ENCODE measurements at regions not wholly inside any gene's neighbourhood (a gene's known extent, or its start where the extent isn't known, plus 50 kb on each side); places are given as distances from the start of the nearest gene placed in this dataset.

GRCh38 chr7:109206196-109206595, 636.5 kb downstream of the DNAJB9 start (continued):
- TF ChIP-seq RAD21 (IDR thresholded peaks at IDR 0.05) (no peak), FOXA1 (IDR thresholded peaks at IDR 0.05) (no peak), GABPA (IDR thresholded peaks at IDR 0.05 in 1 of 2, conservative IDR thresholded peaks at IDR 0.05 in 1 of 2) (no peak)

GRCh38 chr7:109213081-109213480, 643.4 kb downstream of the DNAJB9 start:
- 73% methylated on average over 3 of the region's 3 CpGs for WGBS
- Histone ChIP-seq H3K4me1 (ENCODE audit: control insufficient read depth in 4 of 4, insufficient read depth in 4 of 4, low read length in 3 of 4) (no peaks in the 10 kb centered on the region), H3K27ac (ENCODE audit: low read depth in 1 of 2, low read length in 2 of 2) (no peak overlapping the region), H3K9ac (ENCODE audit: low read depth in 1 of 2, low read length in 2 of 2) (no peak overlapping the region), H3K4me3 (ENCODE audit: low read depth in 1 of 3, low read length in 3 of 3) (no peak overlapping the region), H3K36me3 (ENCODE audit: control insufficient read depth in 4 of 4, insufficient read depth in 3 of 4, low read depth in 1 of 4, low read length in 3 of 4) (no peaks in the 10 kb centered on the region), H3K9me3 (ENCODE audit: control insufficient read depth in 4 of 4, low read length in 3 of 4) (no peaks in the 10 kb centered on the region), H3K27me3 (ENCODE audit: control insufficient read depth in 4 of 4, insufficient read depth in 4 of 4, low read length in 3 of 4) (peaks cover 0 to 2% (median 0%) of the 10 kb centered on the region in 4 donors)
- TF ChIP-seq, protein P1, sequence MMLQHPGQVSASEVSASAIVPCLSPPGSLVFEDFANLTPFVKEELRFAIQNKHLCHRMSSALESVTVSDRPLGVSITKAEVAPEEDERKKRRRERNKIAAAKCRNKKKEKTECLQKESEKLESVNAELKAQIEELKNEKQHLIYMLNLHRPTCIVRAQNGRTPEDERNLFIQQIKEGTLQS (IDR thresholded peaks at IDR 0.05): no peak
- no peak for TF ChIP-seq EGR1 (IDR thresholded peaks at IDR 0.05; ENCODE audit: low read depth in 2 of 2)
- TF ChIP-seq, protein P2, sequence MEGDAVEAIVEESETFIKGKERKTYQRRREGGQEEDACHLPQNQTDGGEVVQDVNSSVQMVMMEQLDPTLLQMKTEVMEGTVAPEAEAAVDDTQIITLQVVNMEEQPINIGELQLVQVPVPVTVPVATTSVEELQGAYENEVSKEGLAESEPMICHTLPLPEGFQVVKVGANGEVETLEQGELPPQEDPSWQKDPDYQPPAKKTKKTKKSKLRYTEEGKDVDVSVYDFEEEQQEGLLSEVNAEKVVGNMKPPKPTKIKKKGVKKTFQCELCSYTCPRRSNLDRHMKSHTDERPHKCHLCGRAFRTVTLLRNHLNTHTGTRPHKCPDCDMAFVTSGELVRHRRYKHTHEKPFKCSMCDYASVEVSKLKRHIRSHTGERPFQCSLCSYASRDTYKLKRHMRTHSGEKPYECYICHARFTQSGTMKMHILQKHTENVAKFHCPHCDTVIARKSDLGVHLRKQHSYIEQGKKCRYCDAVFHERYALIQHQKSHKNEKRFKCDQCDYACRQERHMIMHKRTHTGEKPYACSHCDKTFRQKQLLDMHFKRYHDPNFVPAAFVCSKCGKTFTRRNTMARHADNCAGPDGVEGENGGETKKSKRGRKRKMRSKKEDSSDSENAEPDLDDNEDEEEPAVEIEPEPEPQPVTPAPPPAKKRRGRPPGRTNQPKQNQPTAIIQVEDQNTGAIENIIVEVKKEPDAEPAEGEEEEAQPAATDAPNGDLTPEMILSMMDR (IDR thresholded peaks at IDR 0.05; ENCODE audit: low read depth, low read length, missing input control): no peak
- no peak for DNase-seq (ENCODE audit: low spot score)

- no peaks in the 10 kb centered on the region for H3K36me3 ChIP-seq (ENCODE audit: control insufficient read depth in 4 of 4, insufficient read depth in 3 of 4, low read depth in 1 of 4, low read length in 3 of 4)
- DNase-seq (ENCODE audit: low spot score): no peak
- H3K4me1 ChIP-seq (ENCODE audit: control insufficient read depth in 4 of 4, insufficient read depth in 4 of 4, low read length in 3 of 4): no peaks in the 10 kb centered on the region
- H3K27ac ChIP-seq (ENCODE audit: low read depth in 1 of 2, low read length in 2 of 2): no peak overlapping the region
- 61% methylated on average over 3 of the region's 3 CpGs for WGBS
- no peak overlapping the region for H3K4me3 ChIP-seq (ENCODE audit: low read depth in 1 of 3, low read length in 3 of 3)
- TF ChIP-seq TAF1 (conservative IDR thresholded peaks at IDR 0.05) (no peak), REST (IDR thresholded peaks at IDR 0.05) (no peak), ZBTB33 (IDR thresholded peaks at IDR 0.05) (no peak), RXRA (IDR thresholded peaks at IDR 0.05) (no peak), EGR1 (IDR thresholded peaks at IDR 0.05; ENCODE audit: low read depth in 2 of 2) (no peak), YY1 (IDR thresholded peaks at IDR 0.05) (no peak), HNF4G (IDR thresholded peaks at IDR 0.05) (no peak)
- TF ChIP-seq, protein P3, sequence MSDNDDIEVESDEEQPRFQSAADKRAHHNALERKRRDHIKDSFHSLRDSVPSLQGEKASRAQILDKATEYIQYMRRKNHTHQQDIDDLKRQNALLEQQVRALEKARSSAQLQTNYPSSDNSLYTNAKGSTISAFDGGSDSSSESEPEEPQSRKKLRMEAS (IDR thresholded peaks at IDR 0.05): no peak
- no peaks in the 10 kb centered on the region for H3K9me3 ChIP-seq (ENCODE audit: control insufficient read depth in 4 of 4, low read length in 3 of 4)
- H3K9ac ChIP-seq (ENCODE audit: low read depth in 1 of 2, low read length in 2 of 2): no peak overlapping the region
- H3K27me3 ChIP-seq (ENCODE audit: control insufficient read depth in 4 of 4, insufficient read depth in 4 of 4, low read length in 3 of 4): peaks cover 0 to 2% (median 0%) of the 10 kb centered on the region in 4 donors
Observed at GRCh38 chr7:109215341-109215740, 645.7 kb downstream of the DNAJB9 start.

Data from liver (tissue), 8 donors.